HG03039 (cell line): ENCODE measurements at regions not wholly inside any gene's neighbourhood (a gene's known extent, or its start where the extent isn't known, plus 50 kb on each side); places are given as distances from the start of the nearest gene placed in this dataset.

Source experiments
- ATAC-seq: cut with Tn5 transposase; IDR thresholded peaks from one replicate; pipeline ENCODE4 v1.9.1; 2021; ENCODE audit warnings: mild to moderate bottlenecking, moderate library complexity; ENCODE audit not compliant: unreplicated experiment

DNA sequence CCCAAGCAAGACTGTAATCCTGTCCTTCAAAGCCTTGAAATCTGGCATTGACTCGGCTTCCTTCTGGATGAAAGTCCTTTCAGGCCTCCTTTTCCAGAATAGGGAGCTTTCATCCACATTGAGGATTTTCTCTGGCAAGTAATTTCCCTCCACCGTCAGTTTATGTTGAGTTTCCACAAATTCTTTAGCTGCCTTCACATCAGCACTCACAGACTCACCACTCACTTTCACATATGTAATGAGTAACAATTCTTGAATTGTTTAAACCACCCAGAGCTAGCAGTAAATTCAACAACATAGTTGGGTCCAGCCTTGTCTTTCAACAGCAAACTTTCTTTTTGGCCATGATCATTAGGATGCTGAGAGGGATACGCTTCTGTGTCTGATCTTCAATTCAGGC lies 84.3 kb upstream of the PRDM11 start:
- no peak for ATAC-seq

GRCh38 chr11:45062974-45063635 lies 83.3 kb upstream of the PRDM11 start:
- ATAC-seq: no peak

- no peak for ATAC-seq
These were observed 82.8 kb upstream of the PRDM11 start for GRCh38 chr11:45063669-45064068.

GRCh38 chr11:45067966-45068365 lies 78.5 kb upstream of the PRDM11 start:
- ATAC-seq: no peak

DNA sequence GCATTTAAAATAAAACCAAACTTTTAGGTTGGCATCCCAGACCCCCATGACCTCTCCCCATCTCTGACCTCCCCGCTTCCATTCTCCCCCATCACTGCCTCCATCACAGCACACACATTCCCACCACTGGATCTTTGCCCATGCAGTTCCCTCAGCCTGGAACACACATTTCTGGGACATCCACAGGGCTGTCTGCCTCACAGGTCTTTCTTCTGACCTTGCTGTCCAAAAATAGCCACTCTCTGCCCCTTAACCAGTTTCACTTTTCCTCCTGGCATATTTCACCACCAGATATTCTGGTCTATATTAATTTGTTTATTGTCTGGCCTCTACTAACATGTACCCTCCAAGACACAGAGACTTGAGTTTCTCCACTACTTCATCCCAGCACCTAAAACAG lies 75.2 kb upstream of the PRDM11 start:
- no peak for ATAC-seq

DNA sequence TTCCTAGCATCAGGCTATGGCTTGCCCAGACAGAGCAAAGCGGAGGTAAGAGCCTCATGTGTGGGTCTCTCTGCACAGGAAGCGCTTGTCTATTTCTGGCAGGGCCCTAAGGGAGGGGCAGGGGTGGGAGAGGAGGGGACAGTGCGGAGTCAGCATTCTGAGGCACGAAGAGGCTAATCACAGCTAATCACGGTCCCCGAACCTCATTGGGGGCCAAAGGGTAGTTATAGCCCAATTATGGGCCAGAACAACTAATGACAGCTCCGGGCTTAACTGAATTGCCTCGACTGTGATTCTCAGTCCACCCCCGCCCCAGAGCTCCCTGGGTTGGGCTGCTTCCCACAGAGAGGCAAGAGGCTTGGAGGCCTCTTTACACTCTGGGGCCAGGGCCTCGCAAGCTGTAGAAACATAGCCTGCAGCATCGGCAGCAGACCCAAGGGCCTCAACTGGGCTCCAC lies 72.7 kb upstream of the PRDM11 start:
- no peak for ATAC-seq

DNA sequence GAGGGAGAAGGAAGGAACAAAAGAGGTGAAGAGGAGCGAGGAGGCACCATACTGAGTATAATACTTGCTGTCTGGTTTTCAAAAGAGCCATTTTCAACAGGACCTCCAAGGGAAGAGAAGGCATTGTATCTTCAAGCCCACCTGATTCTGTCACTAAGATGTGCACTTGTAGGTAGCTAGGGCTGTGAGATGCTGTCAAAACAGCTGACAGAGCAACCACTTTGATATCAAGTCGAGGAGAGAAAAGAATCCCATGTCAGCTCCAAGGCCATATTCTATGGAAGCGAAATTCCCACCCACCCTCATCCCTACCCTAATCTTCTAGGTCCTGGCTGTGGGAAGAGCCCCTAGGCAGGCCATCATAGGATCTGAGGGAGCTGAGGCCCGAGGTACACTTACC lies 70.9 kb upstream of the PRDM11 start:
- ATAC-seq: no peak

DNA sequence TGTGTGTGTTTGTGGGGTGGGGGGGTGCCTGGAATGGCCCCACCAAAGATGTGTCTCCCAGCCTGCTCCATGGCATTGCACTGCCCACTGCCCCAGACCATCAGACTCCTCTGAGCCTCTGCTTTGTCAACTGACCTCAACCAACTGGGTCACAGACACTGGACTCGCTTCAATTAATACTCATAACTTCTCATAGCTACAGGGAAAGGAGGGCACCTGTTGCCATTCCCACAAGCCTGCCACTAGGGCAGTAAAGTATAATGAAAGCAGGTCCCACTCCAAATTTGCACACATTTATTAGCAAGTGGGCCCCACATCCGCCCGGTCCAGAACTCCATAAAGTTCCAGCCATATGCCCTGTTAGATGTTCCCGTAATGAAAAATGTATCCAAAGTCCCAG lies 70.5 kb upstream of the PRDM11 start:
- no peak for ATAC-seq

GRCh38 chr11:45076761-45077160 lies 69.7 kb upstream of the PRDM11 start:
- ATAC-seq: no peak

- ATAC-seq: no peak
These were observed 68.0 kb upstream of the PRDM11 start for GRCh38 chr11:45078236-45079074.

GRCh38 chr11:45079075-45079444 lies 67.4 kb upstream of the PRDM11 start:
- ATAC-seq: no peak

DNA sequence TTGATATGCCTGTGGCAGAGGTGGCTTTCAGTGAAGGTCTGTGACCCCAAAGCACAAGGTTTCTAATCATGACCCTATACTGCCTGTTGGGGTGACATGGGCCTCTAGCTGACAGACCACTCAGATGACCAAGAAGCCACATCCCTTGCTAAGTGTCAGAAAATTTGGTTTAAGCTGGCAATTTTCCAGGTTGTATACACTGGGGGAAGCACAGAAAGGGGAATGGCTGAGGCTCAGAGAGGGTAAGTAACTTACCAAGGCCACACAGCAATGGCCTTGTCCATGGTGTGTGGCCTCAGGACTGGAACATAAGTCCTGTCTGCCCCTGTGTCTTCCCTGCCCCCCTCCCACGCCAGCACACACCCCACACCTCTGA lies 66.9 kb upstream of the PRDM11 start:
- no peak for ATAC-seq

DNA sequence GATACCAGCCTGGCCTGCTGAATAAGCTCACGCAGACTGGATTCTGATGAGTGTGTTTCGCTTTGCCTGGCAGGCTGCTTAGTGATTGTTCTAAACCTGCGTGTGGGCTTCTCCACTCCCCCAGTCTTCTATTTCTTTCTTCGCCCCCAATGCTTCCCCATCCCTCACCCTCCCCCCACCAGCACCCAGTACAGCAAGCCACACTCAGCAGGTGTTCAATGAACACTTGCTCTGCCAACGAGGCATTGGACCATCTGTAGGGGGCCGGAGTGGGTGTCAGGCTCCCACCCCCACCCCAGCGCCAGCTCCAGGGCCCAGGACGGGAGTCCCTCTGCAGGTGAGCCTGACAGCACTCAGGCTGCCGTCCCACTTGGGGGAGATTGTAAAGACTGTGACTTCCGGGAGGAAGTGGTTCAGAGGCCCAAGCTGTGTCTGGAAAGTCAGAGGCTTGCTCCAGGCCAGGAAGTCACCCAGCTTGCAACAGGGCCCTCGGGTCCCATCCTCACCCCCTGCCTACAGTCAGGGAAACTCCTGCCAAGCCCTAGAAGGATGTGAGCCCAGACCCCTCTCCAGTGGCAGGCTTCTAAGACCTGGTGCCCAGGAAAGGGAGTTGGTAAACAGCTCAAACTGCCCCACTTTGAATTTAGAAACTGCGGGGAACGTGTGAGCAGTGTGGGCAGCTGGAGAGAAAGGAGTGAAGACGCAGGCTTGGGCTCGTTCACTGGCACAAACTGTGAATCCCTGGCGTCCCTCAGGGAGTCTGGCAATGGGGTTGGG lies 66.3 kb upstream of the PRDM11 start:
- ATAC-seq: peak; percentile 56

- ATAC-seq: no peak
These were observed 63.5 kb upstream of the PRDM11 start for GRCh38 chr11:45082744-45083543.

DNA sequence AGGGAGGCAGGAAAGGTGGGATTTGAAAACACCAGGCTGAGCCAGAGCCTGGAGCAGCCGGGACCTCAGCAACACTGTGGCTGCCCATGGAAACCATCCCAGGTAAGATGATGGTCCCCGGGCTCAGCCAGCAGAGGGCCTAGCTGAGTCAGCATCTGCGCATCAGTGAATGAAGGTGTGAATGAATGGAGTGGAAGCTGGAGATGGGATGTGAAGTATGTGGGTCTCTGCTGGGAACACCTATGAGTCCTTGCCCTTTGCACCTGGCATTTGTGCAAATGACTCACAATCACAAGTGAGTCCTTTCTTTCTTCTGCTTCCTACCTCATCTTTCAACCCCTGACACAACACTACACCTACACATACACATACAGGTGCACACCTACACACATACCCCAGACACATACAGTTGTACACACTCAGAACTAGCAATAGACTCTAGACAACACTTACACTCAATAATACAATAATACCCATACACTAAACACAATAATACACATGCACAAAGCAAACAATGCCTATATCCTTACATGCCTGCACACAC lies 62.8 kb upstream of the PRDM11 start:
- no peak for ATAC-seq

- no peak for ATAC-seq
These were observed 60.6 kb upstream of the PRDM11 start for GRCh38 chr11:45085646-45086501.

- ATAC-seq: no peak
These were observed 59.9 kb upstream of the PRDM11 start for GRCh38 chr11:45086526-45086925.

- ATAC-seq: no peak
These were observed 59.1 kb upstream of the PRDM11 start for GRCh38 chr11:45087086-45087899.

- ATAC-seq: no peak
These were observed 58.6 kb upstream of the PRDM11 start for GRCh38 chr11:45087900-45088160.
